ENCODE measurements at regions not wholly inside any gene's neighbourhood (a gene's known extent, or its start where the extent isn't known, plus 50 kb on each side); places are given as distances from the start of the nearest gene placed in this dataset.
"Not testable (repeated sequence)": the region's sequence is repeated elsewhere in the genome, so short reads cannot be mapped to it uniquely, and the experiment has no call there.

DNA sequence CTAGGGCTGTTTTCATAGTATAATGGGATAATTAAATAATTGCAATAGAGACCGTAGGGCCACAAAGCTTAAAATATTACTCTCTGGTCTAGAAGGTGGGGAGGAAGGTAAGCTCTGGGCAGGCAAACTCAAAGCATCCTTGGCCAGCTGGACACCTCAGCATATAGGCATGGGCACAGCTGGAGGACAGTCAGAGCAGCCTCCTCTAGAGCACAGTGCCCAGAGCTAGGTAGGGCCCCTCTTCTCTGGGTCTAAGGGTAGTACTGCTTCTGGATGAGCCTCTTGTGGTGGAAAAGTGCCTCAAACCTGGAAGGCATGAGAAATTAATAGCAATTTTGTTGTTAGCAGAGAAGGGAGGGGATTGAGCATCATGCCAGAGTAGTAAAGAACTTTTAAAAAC, 116.9 kb upstream of the FOXN2 start:
- DNase-seq, result no peak

DNA sequence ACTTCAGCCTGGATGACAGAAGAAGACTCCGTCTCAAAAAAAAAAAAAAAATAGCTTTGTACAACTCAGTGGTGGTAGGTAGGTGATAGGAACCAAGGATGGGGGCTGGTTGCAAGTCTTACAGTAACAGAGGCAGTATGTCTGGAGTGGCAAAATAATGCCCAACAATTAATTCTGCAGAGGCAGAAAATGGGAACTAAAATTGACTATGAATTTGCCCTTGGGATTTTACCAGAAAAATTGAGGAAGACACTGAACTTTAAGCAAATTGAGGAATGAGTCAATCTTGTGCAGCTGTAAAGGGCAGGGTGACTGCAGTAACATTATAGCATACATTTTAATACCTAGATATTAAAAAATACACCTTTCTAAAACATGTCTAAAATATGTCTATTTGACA, 116.1 kb upstream of the FOXN2 start:
- DNase-seq, result no peak

DNA sequence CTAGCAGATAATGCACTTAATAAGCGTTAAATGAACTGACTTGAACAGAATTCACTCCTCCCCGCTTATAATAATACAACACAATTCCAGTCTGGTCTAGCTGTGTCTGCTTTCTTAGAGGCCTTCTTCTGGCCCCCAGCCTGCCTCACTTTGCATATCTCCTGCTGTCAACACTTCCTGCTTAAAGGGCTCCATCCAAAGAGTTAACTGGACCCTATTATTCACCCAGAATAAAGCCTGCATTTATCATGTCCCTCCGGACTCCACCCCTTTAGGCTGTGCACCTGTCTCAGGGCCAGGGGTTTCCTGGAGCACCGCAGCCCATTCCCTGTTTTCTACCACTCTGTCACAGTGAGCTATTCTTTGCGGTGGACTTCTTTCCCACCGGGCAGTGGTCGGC, 115.4 kb upstream of the FOXN2 start:
- no peak for DNase-seq

DNA sequence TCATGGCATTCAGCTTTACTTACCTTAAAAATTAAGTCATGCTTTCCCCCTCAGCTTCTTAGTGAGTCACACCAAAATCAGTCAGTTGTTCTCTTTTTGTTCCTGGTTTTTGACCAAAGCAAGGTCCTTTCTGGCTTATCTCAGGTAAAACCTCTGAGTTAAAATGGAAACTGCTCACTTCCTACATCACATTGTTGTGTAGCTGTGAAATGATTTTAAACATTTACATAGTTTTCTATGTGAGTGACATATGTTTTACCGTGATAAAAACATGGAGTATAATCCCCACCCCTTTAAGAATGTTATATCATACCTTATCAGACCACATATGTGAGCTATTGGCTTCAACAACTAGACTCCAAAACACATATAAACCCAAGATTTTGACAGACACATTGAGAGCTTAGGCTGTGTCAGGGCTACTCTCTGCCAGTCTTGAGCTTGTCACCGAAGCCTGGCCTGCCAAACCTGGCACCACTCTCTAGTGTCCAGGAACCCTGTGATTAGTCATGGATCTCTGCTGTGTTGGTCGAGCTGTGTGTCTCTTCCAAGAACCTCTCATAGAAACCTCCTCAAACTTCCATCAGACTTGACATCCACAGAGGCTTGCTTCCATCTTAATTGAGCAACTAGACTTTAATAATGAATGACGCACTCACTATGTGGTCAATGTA, 113.7 kb upstream of the FOXN2 start:
- DNase-seq, result no peak

DNA sequence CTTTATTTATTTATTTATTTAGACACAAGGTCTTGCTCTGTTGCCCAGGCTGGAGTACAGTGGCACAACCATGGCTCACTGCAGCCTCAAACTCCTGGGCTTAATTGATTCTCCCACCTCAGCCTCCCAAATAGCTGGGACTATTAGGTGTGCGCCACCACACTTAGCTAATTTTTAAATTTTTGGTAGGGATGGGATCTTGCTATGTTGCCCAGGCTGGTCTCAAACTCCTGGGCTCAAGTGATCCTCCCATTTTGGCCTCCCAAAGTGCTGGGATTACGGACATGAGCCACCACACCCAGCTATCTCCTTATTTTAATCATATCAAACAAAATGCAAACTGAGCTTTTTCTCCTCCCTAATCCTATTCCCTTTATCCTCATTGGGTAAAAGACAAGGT, 113.0 kb upstream of the FOXN2 start:
- DNase-seq, result not testable (repeated sequence)

DNA sequence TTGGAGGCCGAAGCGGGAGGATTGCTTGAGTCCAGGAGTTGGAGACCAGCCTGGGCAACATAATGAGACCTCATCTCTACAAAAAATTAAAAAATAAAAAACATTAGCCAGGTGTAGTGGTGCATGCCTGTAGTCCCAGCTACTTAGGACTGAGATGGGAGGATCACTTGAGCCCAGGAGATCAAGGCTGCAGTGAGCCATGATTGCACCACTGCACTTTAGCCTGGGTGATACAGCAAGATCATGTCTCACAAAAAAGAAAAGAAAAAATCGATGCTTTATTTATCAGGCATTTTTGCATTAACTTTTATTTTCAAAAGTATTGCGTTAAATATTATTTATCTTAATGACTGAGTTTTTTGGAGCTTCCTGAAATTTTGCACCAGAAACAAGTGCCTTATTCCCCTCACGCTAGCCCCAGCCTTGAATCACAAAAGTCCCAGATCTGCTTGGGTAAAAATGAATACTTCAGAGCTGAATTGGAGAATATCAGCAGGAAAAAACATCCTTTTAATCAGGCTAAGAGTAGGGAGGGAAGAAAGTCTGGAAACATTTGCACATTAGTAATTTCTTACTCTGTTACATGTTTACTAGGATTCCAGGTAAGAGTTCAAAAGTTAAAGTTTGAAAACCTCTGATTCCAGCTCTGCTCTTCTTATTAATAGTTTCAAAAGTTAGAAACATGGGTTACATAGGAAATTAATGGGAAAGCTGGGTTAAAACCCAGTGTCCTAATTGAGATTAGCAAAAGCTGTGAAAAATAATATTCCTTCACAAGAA, 111.4 kb upstream of the FOXN2 start:
- no peak for DNase-seq

DNA sequence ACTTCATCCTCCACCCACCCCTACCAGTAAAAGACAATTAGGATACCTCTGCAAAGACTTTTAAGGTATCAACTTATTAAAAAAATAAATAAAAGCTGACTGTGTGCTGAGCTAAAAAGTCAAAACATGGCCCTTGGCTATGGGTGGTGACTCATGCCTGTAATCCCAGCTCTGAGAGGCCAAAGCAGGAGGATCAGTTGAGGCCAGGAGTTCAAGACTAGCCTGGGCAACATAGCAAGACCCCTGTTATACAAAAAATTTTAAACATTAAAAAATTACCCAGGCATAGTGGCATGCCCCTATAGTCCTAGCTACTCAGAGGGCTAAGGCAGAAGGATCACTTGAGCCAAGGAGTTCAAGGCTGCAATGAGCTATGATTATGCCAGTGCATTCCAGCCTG, 110.8 kb upstream of the FOXN2 start:
- no peak for DNase-seq

DNA sequence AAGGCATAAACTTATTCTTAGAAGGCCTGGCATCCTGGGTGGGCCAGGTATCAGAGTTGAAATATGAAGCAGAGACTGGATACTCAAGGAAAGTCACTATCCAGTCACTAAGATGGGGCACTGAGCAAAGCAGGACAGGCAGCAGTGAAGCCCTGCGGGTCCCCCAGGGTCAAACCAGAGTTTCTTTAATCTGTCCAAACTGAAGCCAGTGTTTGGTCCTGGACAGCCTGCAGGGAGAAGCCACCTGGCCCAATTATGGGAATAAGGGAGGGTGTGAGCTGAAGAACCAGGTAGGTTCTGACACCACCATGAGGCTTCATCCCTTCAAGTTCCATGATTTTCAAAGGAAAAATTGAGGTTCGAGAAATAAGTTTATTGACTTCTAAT, 109.7 kb upstream of the FOXN2 start:
- no peak for DNase-seq

DNA sequence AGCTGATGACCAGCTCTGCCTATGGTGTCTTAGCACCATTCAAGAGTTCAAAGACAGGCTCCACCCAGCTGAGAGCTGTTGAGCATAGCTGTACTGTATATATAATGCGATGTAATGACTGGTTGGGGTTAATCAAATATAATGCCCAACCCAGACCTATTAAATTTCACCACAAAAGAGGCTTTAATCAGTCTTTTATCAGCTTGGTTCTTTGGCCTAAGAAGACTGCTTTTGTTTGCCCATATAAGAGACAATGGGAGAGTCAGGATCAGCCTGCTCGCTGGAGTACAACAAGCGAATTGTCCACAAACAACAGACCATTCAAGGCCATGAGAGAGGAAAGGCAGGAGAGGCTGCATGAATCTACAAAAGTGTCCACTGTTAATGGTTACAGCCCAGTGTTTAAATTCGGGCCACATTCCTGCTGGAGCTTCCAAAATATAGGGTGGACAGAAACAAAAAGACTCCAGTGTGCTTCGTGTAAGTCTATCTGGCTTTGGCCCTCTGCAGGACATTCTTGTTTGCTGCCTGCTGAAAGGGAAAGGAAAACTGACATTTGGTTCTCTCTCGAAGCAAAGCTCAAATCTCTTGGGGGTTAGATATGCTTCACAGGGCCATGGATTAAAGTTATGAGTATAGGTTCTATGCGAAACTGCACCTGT, 109.2 kb upstream of the FOXN2 start:
- DNase-seq, result no peak

DNA sequence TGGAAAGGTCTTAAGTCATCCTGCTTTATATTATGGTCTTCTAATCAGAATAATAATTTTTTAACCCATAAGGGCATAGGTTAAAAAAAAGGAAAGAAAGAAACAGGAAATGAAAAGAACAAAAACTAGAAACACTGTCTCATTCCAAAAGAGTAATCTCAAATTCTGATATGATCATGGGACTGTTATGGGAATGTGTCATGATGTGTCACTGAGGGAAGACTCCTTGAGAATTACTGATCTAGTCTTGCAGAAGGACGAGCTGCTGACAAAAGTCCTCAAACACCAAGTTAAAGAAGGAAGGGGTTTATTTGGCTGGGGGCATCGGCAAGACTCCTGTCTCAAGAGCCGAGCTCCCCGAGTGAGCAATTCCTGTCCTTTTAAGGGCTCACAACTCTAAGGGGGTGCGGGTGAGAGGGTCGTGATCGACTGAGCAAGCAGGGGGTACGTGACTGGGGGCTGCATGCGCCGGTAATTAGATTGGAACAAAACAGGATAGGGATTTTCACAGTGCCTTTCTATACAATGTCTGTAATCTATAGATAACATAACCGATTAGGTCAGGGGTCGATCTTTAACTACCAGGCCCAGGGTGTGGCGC, 108.3 kb upstream of the FOXN2 start:
- not testable (repeated sequence) for DNase-seq

DNA sequence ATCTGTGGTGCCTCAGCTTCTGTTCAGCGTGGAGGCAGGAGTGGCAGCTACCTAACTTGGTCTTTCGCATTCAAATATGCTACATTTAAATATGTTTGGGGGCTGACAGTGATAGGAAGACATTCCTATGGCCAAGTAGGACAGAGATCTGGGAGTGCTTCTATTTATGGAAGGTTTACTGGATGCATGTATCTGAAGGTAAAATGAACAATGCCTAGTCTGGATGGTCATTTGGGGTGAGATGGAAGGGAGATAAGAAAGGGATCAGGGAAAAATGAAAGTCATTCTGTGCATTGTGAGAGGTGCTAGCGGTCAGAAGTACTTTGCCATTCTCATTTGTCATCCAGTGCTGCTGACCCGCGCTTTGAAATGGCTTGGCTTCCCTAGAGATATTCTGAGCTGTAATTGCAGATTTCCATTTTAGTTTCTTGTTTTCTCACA, 107.3 kb upstream of the FOXN2 start:
- DNase-seq, result no peak

DNA sequence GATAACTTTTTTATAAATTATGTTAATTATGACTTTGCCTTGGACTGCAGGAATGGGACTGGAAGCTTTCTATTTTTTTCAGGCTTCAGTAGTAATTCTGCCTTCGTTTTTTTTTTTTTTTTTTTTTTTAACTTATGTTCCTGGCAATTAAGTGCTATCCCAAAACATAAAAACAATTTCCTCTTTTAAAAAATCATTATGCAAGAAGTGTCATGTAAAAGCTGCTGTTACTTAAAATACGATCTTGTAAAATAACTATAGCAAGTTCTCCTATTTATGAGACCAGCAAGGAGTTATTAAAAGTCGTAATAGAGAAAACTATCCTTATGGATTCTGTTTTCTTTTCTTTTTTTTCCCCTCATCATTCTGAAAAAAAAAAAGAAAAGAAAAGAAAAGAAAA, 106.6 kb upstream of the FOXN2 start:
- no peak for DNase-seq

DNA sequence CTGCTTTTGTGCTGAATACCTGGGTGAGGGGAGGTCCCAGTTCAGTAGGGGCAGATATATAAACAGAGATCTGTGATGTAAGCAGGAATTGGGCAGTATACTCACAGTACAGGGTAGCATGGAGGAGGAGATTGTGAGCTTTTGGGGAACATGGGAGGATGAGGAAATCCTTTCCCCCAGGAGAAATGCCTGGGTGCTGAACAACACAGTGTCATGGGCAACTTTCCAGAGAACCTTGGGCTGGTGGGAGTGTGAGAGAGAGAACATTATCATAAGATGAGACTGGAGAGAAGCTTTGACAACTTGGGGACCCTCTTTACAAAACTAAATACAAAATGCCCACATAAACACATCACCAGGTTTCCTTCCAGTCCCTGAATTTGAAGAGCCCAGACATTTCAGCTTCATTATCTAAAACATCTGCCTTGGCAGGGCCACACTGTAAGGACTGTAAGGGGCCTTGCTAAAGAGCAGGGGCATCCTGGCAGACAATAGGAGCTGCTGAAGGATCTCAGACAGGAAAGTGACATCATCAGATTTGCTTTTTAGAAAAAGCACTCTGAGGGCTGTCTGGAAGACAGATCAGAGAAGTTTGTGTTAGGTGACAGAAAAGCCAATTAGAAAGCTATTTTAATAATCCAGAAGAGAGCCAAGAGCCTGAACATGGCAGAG, 105.1 kb upstream of the FOXN2 start:
- no peak for DNase-seq

DNA sequence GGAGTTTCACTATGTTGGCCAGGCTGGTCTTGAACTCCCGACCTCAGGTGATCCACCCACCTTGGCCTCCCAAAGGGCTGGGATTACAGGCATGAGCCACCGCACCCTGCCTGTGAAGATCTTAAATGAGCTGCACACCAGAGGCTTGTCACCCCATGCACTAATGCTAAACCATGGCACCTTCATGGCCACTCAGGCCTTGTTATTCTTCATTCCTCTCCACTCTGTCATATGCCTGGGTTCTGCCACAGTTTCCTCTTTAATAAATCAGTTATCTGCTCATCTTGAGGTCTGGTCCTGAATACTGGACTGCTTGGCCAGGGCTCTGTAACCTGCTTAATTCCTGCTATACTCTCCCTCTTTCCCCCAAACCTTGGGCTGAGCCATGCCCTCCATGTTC, 104.3 kb upstream of the FOXN2 start:
- no peak for DNase-seq

DNA sequence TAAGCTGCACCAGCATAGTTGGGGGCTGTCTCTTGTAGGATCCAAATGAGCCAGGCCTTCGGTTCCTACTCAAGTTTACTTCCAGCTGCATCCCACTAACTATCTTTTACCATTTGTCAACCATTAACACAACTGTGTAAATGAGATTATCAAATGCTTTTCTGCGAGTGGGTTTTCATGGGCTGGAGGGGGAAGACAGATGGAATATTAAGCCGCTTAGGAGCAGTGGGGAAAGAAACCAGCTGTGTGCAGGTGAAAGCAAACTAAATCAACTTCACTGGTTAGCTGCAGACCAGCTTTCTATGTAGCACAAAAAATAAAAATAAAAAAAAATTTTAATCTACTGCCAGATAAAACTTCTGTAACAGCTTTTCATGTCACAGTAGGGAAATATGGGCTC, 100.8 kb upstream of the FOXN2 start:
- no peak for DNase-seq

DNA sequence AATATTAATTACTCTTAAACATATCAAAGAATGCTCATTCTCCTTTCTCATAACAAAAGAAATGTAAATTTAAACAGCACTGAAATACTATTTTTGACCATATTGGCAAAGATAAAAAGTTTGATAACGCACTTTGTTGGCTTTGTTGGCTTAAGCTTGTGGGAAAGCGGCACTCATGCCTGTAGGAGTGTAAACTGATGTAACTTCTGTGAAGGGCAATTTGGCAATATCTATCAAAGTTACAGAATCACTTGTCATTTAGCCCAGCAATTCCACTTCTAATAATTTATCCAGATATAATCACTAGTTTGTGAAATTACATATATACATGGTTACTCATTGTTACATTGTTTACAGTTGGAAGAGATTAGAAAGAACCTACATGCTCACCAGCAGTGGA, 96.3 kb upstream of the FOXN2 start:
- no peak for DNase-seq

DNA sequence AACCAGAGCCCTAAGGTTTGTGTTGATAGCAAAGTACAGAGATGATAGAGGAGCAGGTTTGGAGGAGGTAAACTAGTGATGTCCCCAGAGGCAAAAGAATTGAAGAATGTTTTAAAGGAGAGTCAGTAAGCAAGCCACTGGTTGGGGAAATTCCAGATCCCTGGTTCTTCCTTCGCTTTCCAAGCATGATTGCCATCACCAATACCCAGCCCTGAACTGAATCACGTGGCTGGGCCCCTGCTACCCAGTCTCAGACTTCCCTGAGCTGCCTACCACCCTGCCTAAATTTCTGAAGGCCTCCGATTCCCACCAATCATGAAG, 95.3 kb upstream of the FOXN2 start:
- no peak for DNase-seq

DNA sequence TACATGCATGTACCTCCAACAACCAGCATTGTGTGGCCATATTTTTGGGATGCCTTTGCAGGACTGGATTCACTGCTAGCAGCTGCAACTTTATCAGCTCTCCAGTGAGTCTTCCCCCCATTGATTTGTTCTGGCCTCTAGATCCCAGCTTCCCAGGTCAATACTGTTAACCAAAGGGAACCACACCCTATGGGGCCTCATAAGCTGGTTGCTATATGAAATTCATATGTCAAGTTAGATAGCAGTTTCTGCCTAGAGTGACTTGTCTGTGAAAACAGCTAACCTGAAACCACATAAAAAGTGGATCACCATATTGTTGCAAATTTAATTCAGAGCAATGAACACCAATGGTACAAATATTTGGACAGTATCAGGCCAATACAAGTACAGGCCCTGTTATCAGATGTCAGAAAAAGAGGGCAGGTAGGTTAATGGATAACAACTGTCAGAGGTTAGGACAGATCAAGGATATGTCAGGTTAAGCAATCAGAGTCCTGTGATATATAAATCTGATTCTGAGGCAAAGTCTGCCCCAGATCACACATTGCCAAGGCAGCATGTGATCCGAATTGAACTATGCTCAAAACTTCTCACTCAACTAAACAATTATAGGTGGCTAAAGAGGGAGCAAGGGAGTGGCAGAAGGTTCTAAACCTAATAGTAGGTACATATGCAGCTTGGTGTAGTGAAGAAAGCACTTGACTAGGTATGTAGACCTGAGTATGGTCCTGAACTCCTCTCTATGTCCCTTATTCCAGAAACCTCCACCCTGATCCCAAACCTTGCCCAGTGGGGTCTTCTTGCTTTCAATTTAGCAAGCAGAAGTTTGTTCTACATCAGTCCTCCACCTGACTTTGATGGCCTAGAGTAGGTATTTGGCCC, 94.7 kb upstream of the FOXN2 start:
- DNase-seq, result no peak

DNA sequence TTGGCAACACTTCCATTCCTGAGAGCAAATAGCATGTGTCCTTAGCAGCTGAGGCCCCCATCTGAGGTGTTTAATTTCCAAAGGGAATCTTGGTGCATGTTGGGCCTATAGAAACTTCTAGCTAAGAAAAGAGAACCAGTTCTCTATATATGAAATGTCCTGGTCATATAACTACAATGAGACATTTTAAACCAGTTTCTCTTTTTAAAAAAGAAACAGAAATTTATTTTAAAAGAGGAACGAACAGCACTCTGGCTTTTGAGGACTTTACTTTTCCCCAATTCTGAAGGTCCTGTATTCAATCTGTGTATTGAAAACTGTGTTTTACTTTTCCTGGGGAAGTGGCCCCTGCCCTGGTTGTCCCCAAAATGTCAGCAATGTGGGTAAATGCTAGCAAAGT, 94.0 kb upstream of the FOXN2 start:
- no peak for DNase-seq

DNA sequence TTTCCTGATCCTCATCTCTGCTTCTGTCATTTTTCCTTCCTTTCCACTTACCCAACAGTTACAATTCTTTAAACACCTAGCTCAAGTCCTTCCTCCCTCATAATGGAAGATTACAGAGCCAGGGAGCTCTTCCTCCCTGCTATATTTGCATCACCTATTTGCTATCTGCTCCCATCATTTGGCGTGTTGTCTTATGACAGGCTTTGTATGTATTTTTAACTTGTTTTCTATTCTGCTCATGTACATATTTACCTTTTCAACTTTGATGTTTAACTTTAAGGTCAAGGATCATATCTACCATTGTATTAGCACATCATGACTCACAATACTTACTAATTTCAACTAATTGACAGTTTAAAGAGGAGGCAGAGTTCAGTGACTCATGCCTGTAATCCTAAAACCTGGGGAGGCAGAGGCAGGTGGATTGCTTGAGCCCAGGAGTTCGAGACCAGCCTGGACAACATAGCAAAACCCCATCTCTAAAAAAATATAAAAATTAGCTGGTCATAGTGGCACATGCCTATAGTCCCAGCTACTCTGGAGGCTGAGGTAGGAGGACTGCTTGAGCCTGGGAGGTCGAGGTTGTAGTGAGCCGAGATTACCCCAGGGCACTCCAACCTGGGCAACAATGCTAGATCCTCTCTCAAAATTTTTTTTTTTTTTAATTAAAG, 92.5 kb upstream of the FOXN2 start:
- no peak for DNase-seq

DNA sequence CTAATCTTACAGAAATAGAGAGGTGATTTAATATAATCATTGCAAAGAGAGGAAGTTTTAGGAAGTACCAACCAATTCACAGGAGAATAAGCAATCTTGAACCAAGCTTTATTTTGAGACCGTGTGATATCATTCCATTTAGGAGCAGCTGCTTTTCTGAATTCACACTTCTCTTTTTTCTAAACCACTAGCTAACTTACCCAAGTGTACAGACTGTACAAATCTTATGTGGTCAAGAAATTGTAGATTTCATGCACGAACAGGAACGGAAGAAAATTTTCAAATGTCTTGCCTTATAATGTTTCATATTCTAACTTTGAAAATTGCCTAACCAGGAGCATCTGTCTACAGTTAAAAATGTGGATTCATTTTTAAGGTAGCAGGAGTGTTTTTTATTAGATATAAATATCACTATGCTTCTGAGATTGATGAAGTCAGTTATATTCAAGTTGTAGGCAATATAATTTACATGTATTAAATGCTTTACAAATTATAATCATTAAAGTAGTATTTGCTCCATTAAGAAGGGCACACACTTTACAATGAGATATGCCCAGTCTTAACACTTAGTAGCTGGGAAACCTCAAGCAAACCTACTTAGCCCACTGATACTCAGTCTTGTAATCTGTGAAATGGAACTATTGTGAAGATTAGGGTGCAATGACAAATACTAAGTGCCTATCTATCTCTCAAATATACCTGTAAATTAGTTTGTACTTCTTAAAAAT, 86.7 kb upstream of the FOXN2 start:
- DNase-seq, result no peak

All from NCI-H2171 (cell line).